Upper lobe of left lung (tissue), 4 donors: ENCODE measurements at regions not wholly inside any gene's neighbourhood (a gene's known extent, or its start where the extent isn't known, plus 50 kb on each side); places are given as distances from the start of the nearest gene placed in this dataset.

Experiments
- EP300 ChIP-seq, 4 donors: sonication (generic); formaldehyde crosslinking; IDR thresholded peaks; one replicate each; pipeline ENCODE4 v1.5.1; 2017; ENCODE audit warnings: antibody characterized with exemption in 4 of 4, control low read depth in 2 of 4
- POLR2A ChIP-seq, 4 donors: fragments of 450-650 bp; IDR thresholded peaks; one replicate each; pipeline ENCODE4 v1.5.1; 2016 to 2017; ENCODE audit warnings: antibody characterized with exemption in 4 of 4, mild to moderate bottlenecking in 2 of 4
- POLR2AphosphoS5 ChIP-seq, 2 donors: sonication (generic); formaldehyde crosslinking; IDR thresholded peaks; one replicate each; pipeline ENCODE4 v1.5.1; 2017; ENCODE audit warnings: antibody characterized with exemption in 2 of 2

DNA sequence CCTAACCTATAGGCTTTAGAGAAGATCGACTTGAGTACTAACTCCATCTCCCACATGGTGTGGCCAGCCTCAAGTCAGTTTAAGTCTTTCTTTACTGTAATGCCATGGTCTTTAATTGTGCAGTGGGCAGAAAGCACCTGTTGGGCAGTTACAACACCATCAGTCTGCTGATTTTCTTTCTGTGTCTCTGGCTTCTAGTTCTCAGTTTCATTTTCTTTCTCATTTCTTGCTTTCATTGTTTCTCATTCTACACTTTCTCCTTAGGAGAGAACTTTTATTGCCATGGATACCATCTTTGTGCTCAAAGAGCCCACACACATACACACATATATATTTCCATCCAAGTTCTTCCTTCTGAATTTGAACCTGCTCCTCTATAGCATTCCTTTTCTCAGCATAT lies 96.1 kb upstream of the SLC16A7 start:
- TF ChIP-seq POLR2AphosphoS5 (IDR thresholded peaks at IDR 0.05): no peak
- no peak for TF ChIP-seq POLR2A (IDR thresholded peaks at IDR 0.05)
- TF ChIP-seq EP300 (IDR thresholded peaks at IDR 0.05): no peak
